Fibroblast of the aortic adventitia (primary cell): ENCODE measurements at regions not wholly inside any gene's neighbourhood (a gene's known extent, or its start where the extent isn't known, plus 50 kb on each side); places are given as distances from the start of the nearest gene placed in this dataset.

Source experiments
- DNase-seq: peaks from one replicate; pipeline ENCODE4 v3.0.0-alpha.2; 2010; ENCODE audit warnings: low read depth
- H3K4me3 ChIP-seq: 2 replicates; pipeline ENCODE4 v1.5.1; 2011; ENCODE audit warnings: low read depth, mild to moderate bottlenecking, control low read depth, low read length, moderate library complexity
- TF ChIP-seq, protein P1 (sequence below): IDR thresholded peaks from 2 replicates; pipeline ENCODE4 v1.5.1; 2011; ENCODE audit warnings: mild to moderate bottlenecking, low read length, control low read depth, inconsistent platforms; ENCODE audit not compliant: insufficient read depth

DNA sequence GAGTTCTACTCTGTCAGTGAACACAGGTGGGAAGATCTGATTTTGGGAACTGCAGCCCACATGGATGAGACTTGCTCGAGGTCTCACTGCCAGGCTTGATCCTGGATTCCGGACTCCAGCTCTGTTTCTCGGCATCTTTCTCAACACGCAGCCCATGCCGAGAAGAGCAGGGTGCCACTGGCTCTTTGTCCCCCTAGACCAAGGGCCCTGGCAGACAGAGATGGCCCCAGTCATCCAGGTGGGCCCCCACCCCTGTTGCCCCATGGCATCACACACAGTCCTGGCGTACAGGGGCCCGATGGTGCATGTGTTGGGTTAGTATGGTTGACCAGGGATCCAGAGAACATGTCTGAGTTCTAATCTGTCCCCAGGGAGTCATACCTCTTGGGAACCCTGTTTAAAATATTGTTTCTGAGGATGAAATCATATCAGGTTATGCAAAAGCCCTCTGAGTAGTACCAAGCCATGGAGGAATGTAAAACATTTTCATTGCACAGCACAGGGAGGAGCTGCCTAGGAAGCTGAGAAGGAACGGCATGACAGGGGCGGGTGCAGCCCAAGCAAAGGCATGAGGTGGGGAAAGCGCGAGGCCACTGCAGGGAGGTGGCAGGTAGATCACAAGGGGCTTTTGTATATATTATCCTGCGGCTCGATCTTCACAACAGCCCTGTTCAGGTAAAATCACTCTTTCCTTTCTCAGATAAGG is 320.6 kb downstream of the UACA start:
- TF ChIP-seq, protein P1, sequence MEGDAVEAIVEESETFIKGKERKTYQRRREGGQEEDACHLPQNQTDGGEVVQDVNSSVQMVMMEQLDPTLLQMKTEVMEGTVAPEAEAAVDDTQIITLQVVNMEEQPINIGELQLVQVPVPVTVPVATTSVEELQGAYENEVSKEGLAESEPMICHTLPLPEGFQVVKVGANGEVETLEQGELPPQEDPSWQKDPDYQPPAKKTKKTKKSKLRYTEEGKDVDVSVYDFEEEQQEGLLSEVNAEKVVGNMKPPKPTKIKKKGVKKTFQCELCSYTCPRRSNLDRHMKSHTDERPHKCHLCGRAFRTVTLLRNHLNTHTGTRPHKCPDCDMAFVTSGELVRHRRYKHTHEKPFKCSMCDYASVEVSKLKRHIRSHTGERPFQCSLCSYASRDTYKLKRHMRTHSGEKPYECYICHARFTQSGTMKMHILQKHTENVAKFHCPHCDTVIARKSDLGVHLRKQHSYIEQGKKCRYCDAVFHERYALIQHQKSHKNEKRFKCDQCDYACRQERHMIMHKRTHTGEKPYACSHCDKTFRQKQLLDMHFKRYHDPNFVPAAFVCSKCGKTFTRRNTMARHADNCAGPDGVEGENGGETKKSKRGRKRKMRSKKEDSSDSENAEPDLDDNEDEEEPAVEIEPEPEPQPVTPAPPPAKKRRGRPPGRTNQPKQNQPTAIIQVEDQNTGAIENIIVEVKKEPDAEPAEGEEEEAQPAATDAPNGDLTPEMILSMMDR = no peak
- DNase-seq = no peak
- H3K4me3 ChIP-seq = no peak overlapping the region

DNA sequence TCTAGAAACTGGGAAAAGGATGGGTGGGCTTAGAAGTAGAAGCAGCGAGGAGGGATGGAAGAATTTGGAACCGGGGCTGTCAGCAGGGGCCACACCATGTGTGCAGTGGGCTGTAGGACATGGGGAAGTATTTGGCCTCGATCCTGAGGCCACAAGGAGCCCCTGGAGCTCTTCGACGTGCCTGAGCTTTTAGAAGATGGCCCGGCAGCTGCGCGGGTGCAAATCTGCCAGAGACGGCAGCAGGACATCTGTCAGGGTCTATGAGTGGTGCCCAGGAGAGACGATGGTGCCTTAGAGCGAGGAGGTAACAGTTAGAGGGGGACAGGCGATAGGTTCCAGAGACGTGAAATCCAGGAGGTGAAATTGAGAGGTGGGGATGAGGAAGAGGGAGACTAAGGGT is 321.1 kb downstream of the UACA start:
- DNase-seq = no peak
- TF ChIP-seq, protein P1 = no peak
- H3K4me3 ChIP-seq = no peak overlapping the region

DNA sequence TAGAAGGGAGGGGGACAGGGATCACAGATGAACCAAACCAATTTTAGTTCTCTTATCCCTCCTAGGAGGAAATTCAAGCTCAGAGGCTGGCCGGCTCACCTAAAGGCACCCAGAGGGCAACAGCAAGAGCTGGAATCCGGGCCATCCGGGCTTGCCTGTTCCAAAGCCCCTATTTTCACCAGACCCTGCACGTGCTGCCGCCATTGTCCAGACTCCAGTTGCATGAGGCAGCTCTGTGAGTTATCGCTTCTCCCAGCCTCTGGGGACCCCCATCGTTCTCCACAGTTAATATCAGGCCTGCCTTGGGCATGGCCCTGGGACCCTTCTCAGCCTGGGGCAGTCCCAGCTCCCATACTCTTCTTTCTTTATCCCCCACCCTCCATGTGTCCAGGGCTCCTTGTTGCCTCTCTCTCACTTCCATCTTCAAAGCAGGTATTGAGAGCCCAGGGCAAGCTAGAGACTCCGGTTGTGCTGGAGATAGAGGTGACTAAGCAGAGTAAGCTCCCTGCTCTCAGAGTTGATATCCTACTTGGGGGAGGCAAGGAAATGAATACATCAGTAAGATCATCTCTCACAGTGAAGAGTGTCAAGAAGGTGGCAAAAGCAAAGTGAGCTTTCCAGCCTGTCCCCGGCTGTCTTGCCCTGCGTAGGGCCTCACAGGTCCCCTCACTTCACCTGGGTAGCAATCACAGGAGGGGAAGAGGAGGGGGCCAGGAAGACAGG is 322.8 kb downstream of the UACA start:
- no peak for DNase-seq
- no peak overlapping the region for H3K4me3 ChIP-seq
- TF ChIP-seq, protein P1 = no peak

DNA sequence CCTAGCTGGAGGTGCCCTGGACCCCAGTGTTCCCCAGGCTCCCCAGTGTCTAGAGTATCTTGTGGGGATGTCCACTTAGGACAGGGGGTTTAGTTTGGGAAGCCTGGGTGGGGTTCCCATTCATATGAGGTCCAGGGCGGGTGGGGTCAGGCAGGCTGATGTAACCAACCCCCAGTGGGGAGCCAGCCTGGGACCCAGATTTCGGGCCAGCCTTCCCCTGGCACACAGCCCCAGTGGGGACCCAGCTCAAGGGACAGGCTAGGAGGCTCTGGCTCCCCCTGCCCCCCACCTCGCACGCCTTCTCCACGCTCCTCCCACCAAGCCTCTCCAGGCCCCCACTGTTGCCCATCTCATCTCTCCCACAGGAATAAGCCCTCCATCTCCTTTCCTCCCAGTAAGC is 323.5 kb downstream of the UACA start:
- H3K4me3 ChIP-seq = no peak overlapping the region
- no peak for DNase-seq
- TF ChIP-seq, protein P1 = no peak

DNA sequence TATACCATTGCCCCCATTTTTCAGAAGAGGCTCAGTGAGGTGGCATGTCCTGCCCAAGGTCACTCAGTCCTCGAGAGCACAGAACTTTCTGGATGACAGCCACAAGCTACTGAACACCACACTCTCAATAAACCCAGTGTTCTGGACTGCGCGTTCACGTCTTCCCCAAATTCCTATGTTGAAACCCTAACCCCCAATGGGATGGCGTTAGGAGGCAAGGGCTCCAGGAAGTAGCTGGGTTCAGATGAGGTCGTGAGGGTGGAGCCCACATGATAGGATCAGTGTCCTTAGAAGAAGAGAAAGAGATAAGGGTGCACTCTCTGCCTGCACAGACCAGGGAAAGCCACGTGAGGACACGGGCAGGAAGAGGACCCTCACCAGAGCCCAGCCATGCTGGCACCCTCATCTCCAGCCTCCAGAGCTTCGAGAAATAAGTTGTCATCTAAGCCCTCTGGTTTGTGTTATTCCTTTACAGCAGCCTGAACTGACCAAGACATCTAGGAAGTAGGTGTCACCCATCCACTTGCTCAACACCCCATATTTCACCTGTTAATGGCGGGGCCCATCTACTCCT is 324.0 kb downstream of the UACA start:
- TF ChIP-seq, protein P1 = no peak
- H3K4me3 ChIP-seq = no peak overlapping the region
- DNase-seq = no peak

DNA sequence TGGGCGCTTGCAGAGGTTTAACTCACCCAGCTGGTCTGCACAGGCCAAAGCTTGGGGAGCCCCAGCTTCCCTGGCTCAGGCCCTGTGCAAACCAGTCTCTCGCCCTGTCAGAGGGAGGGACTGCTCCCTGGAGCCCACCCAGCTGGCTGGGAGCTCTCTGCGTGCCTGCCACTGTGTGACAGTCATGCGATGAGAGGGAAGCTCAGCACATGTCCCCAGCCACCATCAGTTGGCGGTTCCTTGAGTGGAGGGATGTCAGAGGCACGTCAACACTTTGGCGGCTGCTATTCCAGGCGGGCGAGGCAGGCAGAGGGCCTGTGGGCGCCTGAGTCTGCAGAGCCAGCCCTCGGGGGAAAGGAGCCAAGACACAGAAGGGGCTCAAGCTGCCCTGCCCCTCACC is 324.6 kb downstream of the UACA start:
- TF ChIP-seq, protein P1 = no peak
- H3K4me3 ChIP-seq = no peak overlapping the region
- DNase-seq = no peak
